Pancreas (tissue), 10 donors: ENCODE measurements at regions not wholly inside any gene's neighbourhood (a gene's known extent, or its start where the extent isn't known, plus 50 kb on each side); places are given as distances from the start of the nearest gene placed in this dataset.

Source experiments
- ATAC-seq, 4 donors: fragments of 200-7000 bp; cut with Tn5 transposase; one replicate each; pipeline versions ENCODE4 v1.8.0 to v1.9.1; 2020; ENCODE audit warnings: mild to moderate bottlenecking in 4 of 4, moderate library complexity in 4 of 4
- DNase-seq, 6 donors: peaks; one replicate each; pipeline ENCODE4 v3.0.0-alpha.2; 2020
- FAIRE-seq: peaks from 2 replicates; lab custom pipeline; 2012; peaks lifted over from hg19 to GRCh38; lab: Jason Lieb, UNC
- H3K27ac ChIP-seq, 4 donors: fragments of 200-600 bp; sonication (generic); 1 replicate in 3 of 4; 2 replicates in 1 of 4; pipeline versions ENCODE4 v1.5.0 to v1.8.0; 2020
- H3K27me3 ChIP-seq, 4 donors: fragments of 200-600 bp; one replicate each; pipeline ENCODE4 v1.8.0; 2021
- H3K36me3 ChIP-seq, 3 donors: fragments of 200-600 bp; sonication (generic) in 1 of 3; one replicate each; pipeline versions ENCODE4 v1.5.0 to v1.8.0; 2020 to 2021
- H3K4me1 ChIP-seq, 3 donors: fragments of 200-600 bp; one replicate each; pipeline ENCODE4 v1.8.0; 2021
- H3K4me3 ChIP-seq, 4 donors: fragments of 200-600 bp; sonication (generic) in 2 of 4; one replicate each; pipeline versions ENCODE4 v1.5.0 to v1.8.0; 2020 to 2021
- H3K9me3 ChIP-seq, 4 donors: fragments of 200-600 bp; one replicate each; pipeline ENCODE4 v1.8.0; 2021
- WGBS, 2 donors: extraction: QIAGEN DNeasy Blood & Tissue Kit; methylation state at CpG; one replicate each; pipeline ENCODE4 v1.1.7; 2013; 5-methylcytosine and 5-hydroxymethylcytosine counted together
- intact Hi-C, 3 donors: fragments of 100-400 bp; cut with DNase I; formaldehyde crosslinking; loops; one replicate each; pipeline versions ENCODE4 v1.11.1 to v1.14.2; 2022
- TF ChIP-seq, protein P1 (sequence below), 4 donors: fragments of 200-600 bp; sonication (generic) in 3 of 4; IDR thresholded peaks; one replicate each; pipeline versions ENCODE4 v1.5.0 to v1.8.0; 2021; ENCODE audit warnings: antibody characterized with exemption in 4 of 4
- donor health status: healthy with polysubstance abuse.
- donor health status: DM: no; HTN: no; CAD: no; lungs with moderate emphysema.
- donor health status: DM: no; HTN: no; CAD: no.
- donor health status: control.
- donor health status: control.
- donor health status: Bipolar disorder and iron deficiency.
- donor health status: DM: yes; HTN: yes; CAD: no.
- donor health status: DM: no; HTN: no; CAD: no.
- donor health status: DM: no; HTN: no; CAD: no.
- donor health status: DM: yes; HTN: yes; CAD: no.

DNA sequence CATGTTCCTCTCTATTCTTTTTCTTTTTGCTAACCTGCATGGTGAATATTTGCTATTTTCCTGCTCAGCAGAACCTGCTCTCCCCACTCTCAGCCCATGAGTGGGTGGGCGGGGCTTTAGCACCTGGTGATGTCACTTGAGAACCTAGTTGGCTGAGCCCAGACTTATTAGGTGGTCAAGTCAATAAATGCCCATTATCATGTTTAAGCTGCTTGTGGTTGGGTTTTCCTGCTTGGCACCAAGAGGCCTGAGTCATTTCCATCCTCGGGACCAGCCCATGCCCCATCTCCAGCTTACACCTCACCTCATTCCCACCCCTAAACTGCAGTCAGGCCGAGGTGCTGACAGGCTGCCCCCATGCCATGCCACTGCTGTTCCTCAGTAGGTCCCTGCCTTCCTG lies 226.6 kb downstream of the ANKRD30B start:
- no peaks in the 10 kb centered on the region for H3K9me3 ChIP-seq
- H3K27ac ChIP-seq = no peak overlapping the region
- no peak overlapping the region for H3K4me3 ChIP-seq
- H3K27me3 ChIP-seq = no peaks in the 10 kb centered on the region
- TF ChIP-seq, protein P1, sequence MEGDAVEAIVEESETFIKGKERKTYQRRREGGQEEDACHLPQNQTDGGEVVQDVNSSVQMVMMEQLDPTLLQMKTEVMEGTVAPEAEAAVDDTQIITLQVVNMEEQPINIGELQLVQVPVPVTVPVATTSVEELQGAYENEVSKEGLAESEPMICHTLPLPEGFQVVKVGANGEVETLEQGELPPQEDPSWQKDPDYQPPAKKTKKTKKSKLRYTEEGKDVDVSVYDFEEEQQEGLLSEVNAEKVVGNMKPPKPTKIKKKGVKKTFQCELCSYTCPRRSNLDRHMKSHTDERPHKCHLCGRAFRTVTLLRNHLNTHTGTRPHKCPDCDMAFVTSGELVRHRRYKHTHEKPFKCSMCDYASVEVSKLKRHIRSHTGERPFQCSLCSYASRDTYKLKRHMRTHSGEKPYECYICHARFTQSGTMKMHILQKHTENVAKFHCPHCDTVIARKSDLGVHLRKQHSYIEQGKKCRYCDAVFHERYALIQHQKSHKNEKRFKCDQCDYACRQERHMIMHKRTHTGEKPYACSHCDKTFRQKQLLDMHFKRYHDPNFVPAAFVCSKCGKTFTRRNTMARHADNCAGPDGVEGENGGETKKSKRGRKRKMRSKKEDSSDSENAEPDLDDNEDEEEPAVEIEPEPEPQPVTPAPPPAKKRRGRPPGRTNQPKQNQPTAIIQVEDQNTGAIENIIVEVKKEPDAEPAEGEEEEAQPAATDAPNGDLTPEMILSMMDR (IDR thresholded peaks at IDR 0.05) = no peak
- H3K4me1 ChIP-seq = no peaks in the 10 kb centered on the region
- 35 to 40% methylated on average over 3 of the region's 3 CpGs for WGBS, 2 donors
- DNase-seq (no peak), FAIRE-seq (no peak), ATAC-seq (no peak)
- H3K36me3 ChIP-seq = no peaks in the 10 kb centered on the region
- intact Hi-C loops = no loop called here

DNA sequence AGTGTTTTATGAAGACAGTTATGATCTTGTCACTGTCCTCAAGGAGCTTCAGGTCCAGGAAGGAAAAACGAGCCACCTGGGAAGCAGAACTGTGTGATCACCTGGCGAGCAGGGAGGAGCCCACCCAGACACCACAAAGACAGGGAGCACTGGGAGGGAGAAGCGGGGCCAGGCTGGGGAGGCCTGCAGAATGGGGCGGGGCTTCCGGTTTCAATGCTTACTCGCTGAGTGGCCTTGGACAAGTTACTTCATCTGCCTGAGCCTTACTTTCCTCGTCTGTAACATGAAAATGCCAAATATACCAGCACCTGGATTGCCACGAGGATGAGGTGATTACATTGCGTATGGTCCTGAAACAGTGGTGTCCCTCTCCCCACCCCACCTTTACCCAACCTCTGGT lies 227.5 kb downstream of the ANKRD30B start:
- no peak for ATAC-seq
- no peak overlapping the region for H3K4me3 ChIP-seq
- H3K36me3 ChIP-seq = no peaks in the 10 kb centered on the region
- FAIRE-seq = no peak
- no peaks in the 10 kb centered on the region for H3K9me3 ChIP-seq
- no peak overlapping the region for H3K27ac ChIP-seq
- no peak for DNase-seq
- no peaks in the 10 kb centered on the region for H3K4me1 ChIP-seq
- TF ChIP-seq, protein P1 (IDR thresholded peaks at IDR 0.05) = no peak
- intact Hi-C loops = no loop called here
- WGBS, 2 donors = 64 to 71% methylated on average over 9 of the region's 9 CpGs
- no peaks in the 10 kb centered on the region for H3K27me3 ChIP-seq

DNA sequence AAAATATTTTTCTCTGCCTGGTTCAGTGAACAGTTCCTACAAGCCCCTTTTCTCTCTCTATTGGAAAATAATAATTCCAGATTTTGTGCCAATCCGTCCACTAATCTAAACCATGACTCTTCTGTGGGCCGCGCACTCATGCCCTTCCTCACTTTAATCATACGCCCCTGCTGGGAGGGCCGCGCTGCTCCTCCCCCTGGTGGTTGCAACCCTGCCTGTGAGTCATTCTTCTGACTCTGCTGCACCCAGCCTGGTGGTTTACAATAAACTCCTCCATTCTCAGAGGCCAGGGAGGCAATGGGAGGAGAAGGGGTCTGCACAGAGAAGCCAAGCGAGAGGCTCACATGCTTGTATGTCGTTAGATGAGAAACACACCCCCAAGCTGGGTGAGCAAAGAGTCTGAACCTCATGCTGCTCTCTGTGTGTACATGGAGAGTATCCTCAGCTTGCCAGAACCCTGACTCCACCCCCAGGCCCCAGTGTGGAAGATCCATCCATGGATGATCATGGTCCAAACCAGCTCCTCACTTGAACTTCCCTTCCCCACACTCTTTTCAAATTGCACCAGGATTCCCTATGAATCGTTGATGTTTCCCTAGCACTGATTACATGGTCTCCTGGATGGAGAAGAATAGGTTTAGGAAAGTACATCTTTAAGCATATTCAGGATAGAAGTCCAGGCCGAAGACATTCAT lies 228.9 kb downstream of the ANKRD30B start:
- H3K9me3 ChIP-seq = no peaks in the 10 kb centered on the region
- TF ChIP-seq, protein P1 (IDR thresholded peaks at IDR 0.05) = no peak
- no peaks in the 10 kb centered on the region for H3K4me1 ChIP-seq
- no peak for FAIRE-seq
- H3K4me3 ChIP-seq = no peak overlapping the region
- intact Hi-C loops = no loop called here
- H3K36me3 ChIP-seq = no peaks in the 10 kb centered on the region
- no peak overlapping the region for H3K27ac ChIP-seq
- no peak for DNase-seq
- 59 to 75% methylated on average over 10 of the region's 10 CpGs for WGBS, 2 donors
- no peak for ATAC-seq
- H3K27me3 ChIP-seq = no peaks in the 10 kb centered on the region

DNA sequence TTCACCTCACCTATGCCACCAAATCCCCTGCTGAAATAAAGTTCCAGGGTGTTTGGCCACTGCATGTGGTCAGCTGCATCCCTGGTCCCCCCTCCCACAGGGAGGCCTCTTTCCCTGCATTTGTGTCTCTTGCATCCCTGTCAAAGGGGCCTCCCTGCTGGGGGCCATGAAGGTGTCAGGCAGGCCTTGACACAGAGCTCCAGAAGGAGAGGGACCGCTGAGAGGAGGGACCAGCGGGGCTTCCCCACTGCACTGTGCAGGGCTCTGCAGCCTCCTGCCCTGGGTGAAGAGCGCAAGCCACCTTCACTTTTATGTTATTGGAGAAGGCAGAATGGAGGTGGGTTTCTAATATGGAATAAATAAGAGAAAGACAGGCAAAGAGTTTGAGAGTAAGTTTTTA lies 230.2 kb downstream of the ANKRD30B start:
- FAIRE-seq (no peak), DNase-seq (no peak), ATAC-seq (no peak)
- intact Hi-C loops = no loop called here
- 71% methylated on average over 3 of the region's 3 CpGs for WGBS, 2 donors
- no peaks in the 10 kb centered on the region for H3K27me3 ChIP-seq
- H3K27ac ChIP-seq = no peak overlapping the region
- TF ChIP-seq, protein P1 (IDR thresholded peaks at IDR 0.05) = no peak
- H3K4me1 ChIP-seq = no peaks in the 10 kb centered on the region
- no peaks in the 10 kb centered on the region for H3K36me3 ChIP-seq
- no peaks in the 10 kb centered on the region for H3K9me3 ChIP-seq
- no peak overlapping the region for H3K4me3 ChIP-seq

- H3K4me3 ChIP-seq = no peak overlapping the region
- H3K27me3 ChIP-seq = no peaks in the 10 kb centered on the region
- no peaks in the 10 kb centered on the region for H3K36me3 ChIP-seq
- FAIRE-seq (no peak), ATAC-seq (peak in 1 of 4 donors; percentile 55), DNase-seq (peak in 1 of 6 donors; percentile 39)
- no peak overlapping the region for H3K27ac ChIP-seq
- intact Hi-C loops = no loop called here
- no peaks in the 10 kb centered on the region for H3K4me1 ChIP-seq
- TF ChIP-seq, protein P1 (IDR thresholded peaks at IDR 0.05) = peak in 1 of 4 donors; percentile 18
- no peaks in the 10 kb centered on the region for H3K9me3 ChIP-seq
- WGBS, 2 donors = 17 to 29% methylated on average over 8 of the region's 8 CpGs
Measured at GRCh38 chr18:14978962-14979535, 231.1 kb downstream of the ANKRD30B start.
